ENCODE measurements at regions not wholly inside any gene's neighbourhood (a gene's known extent, or its start where the extent isn't known, plus 50 kb on each side); places are given as distances from the start of the nearest gene placed in this dataset.

GRCh38 chr2:155377931-155378444 is 679.5 kb downstream of the KCNJ3 start:
- no peak for DNase-seq
- no peaks in the 10 kb centered on the region for H3K79me2 ChIP-seq (ENCODE audit: insufficient read depth, low read length)
- no peak overlapping the region for H2BK15ac ChIP-seq (ENCODE audit: low read depth, low read length)
- H2BK120ac ChIP-seq (ENCODE audit: low read depth, low read length, poor library complexity, severe bottlenecking) = no peak overlapping the region
- no peak overlapping the region for H3K18ac ChIP-seq (ENCODE audit: insufficient read length, low read depth, low read length)
- Mint-ChIP-seq H3K4me3 (no peak overlapping the region), H3K27me3 (ENCODE audit: low read depth) (no peaks in the 10 kb centered on the region), H3K9me3 (no peaks in the 10 kb centered on the region), H3K36me3 (ENCODE audit: insufficient read depth in 1 of 3, low read depth in 3 of 3) (no peaks in the 10 kb centered on the region), H3K4me1 (no peaks in the 10 kb centered on the region), H3K27ac (no peak overlapping the region)
- no peak overlapping the region for H2BK12ac ChIP-seq (ENCODE audit: insufficient read length, low read depth, low read length)
- no peak overlapping the region for H2AFZ ChIP-seq (ENCODE audit: low read length)
- H3T11ph ChIP-seq (ENCODE audit: low read length) = no peak overlapping the region
- H3K14ac ChIP-seq (ENCODE audit: insufficient read depth, low read length) = no peak overlapping the region
- no peak overlapping the region for H3K27ac ChIP-seq (ENCODE audit: insufficient read length, low read depth, low read length)
- H4K8ac ChIP-seq (replicated peaks; ENCODE audit: insufficient read length, low read depth, low read length) = no peak overlapping the region
- no peaks in the 10 kb centered on the region for H3K23me2 ChIP-seq (ENCODE audit: insufficient read length, low read depth, low read length, poor library complexity, severe bottlenecking)
- no peak overlapping the region for H3K4ac ChIP-seq (ENCODE audit: low read depth, low read length)
- H3K9me3 ChIP-seq (ENCODE audit: control insufficient read depth, low read depth, low read length) = no peaks in the 10 kb centered on the region
- no peak overlapping the region for H3K9ac ChIP-seq (ENCODE audit: extremely low read depth, insufficient read length, low read length)
- no peak overlapping the region for H4K5ac ChIP-seq (ENCODE audit: insufficient read length, low read depth, low read length)
- H3K79me1 ChIP-seq (ENCODE audit: insufficient read depth, low read depth, low read length, poor library complexity, severe bottlenecking) = no peaks in the 10 kb centered on the region
- H3K56ac ChIP-seq (ENCODE audit: insufficient read length, low read depth, low read length) = no peak overlapping the region
- H4K91ac ChIP-seq (ENCODE audit: insufficient read length, low read depth, low read length) = no peak overlapping the region
- TF ChIP-seq CTCF (conservative IDR thresholded peaks at IDR 0.05) = no peak
- no CpG with 5 or more reads among the region's 1 CpG for WGBS (ENCODE audit: extremely low coverage, insufficient read length, low lambda C conversion rate)
- H3K27me3 ChIP-seq (ENCODE audit: insufficient read depth, low read length) = no peaks in the 10 kb centered on the region
- no peaks in the 10 kb centered on the region for H4K20me1 ChIP-seq (ENCODE audit: control insufficient read depth, insufficient read depth, insufficient read length)
- no peak overlapping the region for H2BK20ac ChIP-seq (ENCODE audit: low read depth, low read length, poor library complexity, severe bottlenecking)
- no peaks in the 10 kb centered on the region for H3K4me1 ChIP-seq (ENCODE audit: insufficient read depth, low read length)
- no peak overlapping the region for H3K23ac ChIP-seq (ENCODE audit: insufficient read length, low read depth, low read length)
- H2AK5ac ChIP-seq (ENCODE audit: insufficient read length, low read length) = no peak overlapping the region
- H2BK5ac ChIP-seq (ENCODE audit: insufficient read length, low read length) = no peak overlapping the region
- H3K4me2 ChIP-seq (ENCODE audit: insufficient read depth, insufficient read length, low read length) = no peak overlapping the region

Data from H9 (cell line).